ENCODE measurements at regions not wholly inside any gene's neighbourhood (a gene's known extent, or its start where the extent isn't known, plus 50 kb on each side); places are given as distances from the start of the nearest gene placed in this dataset.
A peak's percentile ranks its signal among the peaks of the same experiment; 100 is the strongest.

GRCh38 chr1:244322791-244323521, 128.8 kb downstream of the ADSS2 start:
- peaks cover 0 to 3% (median 0%) of the 10 kb centered on the region in 11 donors for H3K9me3 Mint-ChIP-seq
- H3K27me3 Mint-ChIP-seq, result peaks cover 0 to 4% (median 0%) of the 10 kb centered on the region in 5 donors
- peak in 1 of 9 donors; percentile 44 for DNase-seq
- peak; percentile 59 for ATAC-seq
- peak overlapping the region in 2 of 10 donors; percentile 55 to 59 for H3K4me3 Mint-ChIP-seq
- Histone ChIP-seq H3K27ac (ENCODE audit: low read depth, low read length) (no peak overlapping the region), H3K36me3 (ENCODE audit: control insufficient read depth in 2 of 3, insufficient read depth in 3 of 3, low read length in 3 of 3) (no peaks in the 10 kb centered on the region), H3K9me3 (ENCODE audit: control insufficient read depth in 2 of 3, low read length in 3 of 3) (no peaks in the 10 kb centered on the region), H3K4me3 (ENCODE audit: low read length) (no peak overlapping the region), H3K4me1 (ENCODE audit: control insufficient read depth in 2 of 2, insufficient read depth in 2 of 2, low read length in 2 of 2) (peaks cover 0 to 50% of the 10 kb centered on the region in 2 donors), H3K27me3 (ENCODE audit: control insufficient read depth in 2 of 2, insufficient read depth in 2 of 2, low read length in 2 of 2) (no peaks in the 10 kb centered on the region)
- peak overlapping the region in 1 of 9 donors; percentile 92 for H3K27ac Mint-ChIP-seq
- CTCF ChIA-PET, result no interaction called here
- intact Hi-C loops (cut with micrococcal nuclease), result loop anchor here in 1 of 2 donors (1.0 to 10.0 kb wide), 2 partner anchors 24 to 512 kb away; partner anchors contain the start of gene COX20
- H3K4me1 Mint-ChIP-seq, result peaks cover 8 to 69% (median 9%) of the 10 kb centered on the region in 7 donors
- peaks cover 0 to 30% (median 0%) of the 10 kb centered on the region in 5 donors for H3K36me3 Mint-ChIP-seq
- POLR2A ChIA-PET, result no interaction called here

- peak overlapping the region; percentile 5 for H3K4me3 ChIP-seq (ENCODE audit: low read length)
- H3K27me3 Mint-ChIP-seq, result peaks cover 0 to 6% (median 0%) of the 10 kb centered on the region in 5 donors
- ChIA-PET CTCF (no interaction called here), POLR2A (no interaction called here)
- DNase-seq (no peak), ATAC-seq (no peak)
- H3K4me3 Mint-ChIP-seq, result peak overlapping the region in 6 of 10 donors; percentile 18 to 82 (median 70)
- H3K36me3 Mint-ChIP-seq, result peaks cover 0 to 33% (median 4%) of the 10 kb centered on the region in 5 donors
- H3K27ac Mint-ChIP-seq, result peak overlapping the region in 4 of 9 donors; percentile 7 to 92 (median 56)
- H3K27ac ChIP-seq (ENCODE audit: low read depth, low read length), result no peak overlapping the region
- peaks cover 0 to 37% of the 10 kb centered on the region in 2 donors for H3K4me1 ChIP-seq (ENCODE audit: control insufficient read depth in 2 of 2, insufficient read depth in 2 of 2, low read length in 2 of 2)
- intact Hi-C loops (cut with micrococcal nuclease), result loop anchor here in 1 of 2 donors (2.0 to 10.0 kb wide), 4 partner anchors 126 to 510 kb away; partner anchors contain the start of genes ADSS2, COX20 and DESI2
- peaks cover 6 to 58% (median 7%) of the 10 kb centered on the region in 7 donors for H3K4me1 Mint-ChIP-seq
- H3K9me3 Mint-ChIP-seq, result peaks cover 0 to 14% (median 6%) of the 10 kb centered on the region in 11 donors
- no peaks in the 10 kb centered on the region for H3K9me3 ChIP-seq (ENCODE audit: control insufficient read depth in 2 of 3, low read length in 3 of 3)
- H3K36me3 ChIP-seq (ENCODE audit: control insufficient read depth in 2 of 3, insufficient read depth in 3 of 3, low read length in 3 of 3), result no peaks in the 10 kb centered on the region
- no peaks in the 10 kb centered on the region for H3K27me3 ChIP-seq (ENCODE audit: control insufficient read depth in 2 of 2, insufficient read depth in 2 of 2, low read length in 2 of 2)
These were observed 127.4 kb downstream of the ADSS2 start for GRCh38 chr1:244324176-244324883.

- Mint-ChIP-seq H3K9me3 (peaks cover 0 to 22% (median 8%) of the 10 kb centered on the region in 11 donors), H3K4me3 (peak overlapping the region in 6 of 10 donors; percentile 4 to 82 (median 70)), H3K27ac (peak overlapping the region in 6 of 9 donors; percentile 4 to 92 (median 37)), H3K4me1 (peaks cover 0 to 51% (median 0%) of the 10 kb centered on the region in 7 donors), H3K27me3 (peaks cover 0 to 6% (median 4%) of the 10 kb centered on the region in 5 donors), H3K36me3 (peaks cover 0 to 29% (median 4%) of the 10 kb centered on the region in 5 donors)
- no peaks in the 10 kb centered on the region for H3K36me3 ChIP-seq (ENCODE audit: control insufficient read depth in 2 of 3, insufficient read depth in 3 of 3, low read length in 3 of 3)
- peaks cover 0 to 28% of the 10 kb centered on the region in 2 donors for H3K4me1 ChIP-seq (ENCODE audit: control insufficient read depth in 2 of 2, insufficient read depth in 2 of 2, low read length in 2 of 2)
- H3K27ac ChIP-seq (ENCODE audit: low read depth, low read length), result no peak overlapping the region
- peak; percentile 76 for ATAC-seq
- ChIA-PET CTCF (interaction anchor here (0.6 kb wide), 1 partner anchor 123 kb away, joined by 3 read pairs; no protein-coding TSS in a partner anchor), POLR2A (no interaction called here)
- no peaks in the 10 kb centered on the region for H3K27me3 ChIP-seq (ENCODE audit: control insufficient read depth in 2 of 2, insufficient read depth in 2 of 2, low read length in 2 of 2)
- no peak overlapping the region for H3K4me3 ChIP-seq (ENCODE audit: low read length)
- no peaks in the 10 kb centered on the region for H3K9me3 ChIP-seq (ENCODE audit: control insufficient read depth in 2 of 3, low read length in 3 of 3)
- intact Hi-C loops (cut with micrococcal nuclease), result loop anchor here in 1 of 2 donors (1.0 to 10.0 kb wide), 5 partner anchors 16 to 510 kb away; partner anchors contain the start of genes ADSS2, COX20 and DESI2
- DNase-seq, result peak in 2 of 9 donors; percentile 5 to 11
These were observed 126.5 kb downstream of the ADSS2 start for GRCh38 chr1:244325056-244325758.

GRCh38 chr1:244326757-244327156, 125.0 kb downstream of the ADSS2 start:
- CTCF ChIA-PET, result no interaction called here
- Histone ChIP-seq H3K4me3 (ENCODE audit: low read length) (no peak overlapping the region), H3K9me3 (ENCODE audit: control insufficient read depth in 2 of 3, low read length in 3 of 3) (no peaks in the 10 kb centered on the region), H3K27ac (ENCODE audit: low read depth, low read length) (no peak overlapping the region), H3K36me3 (ENCODE audit: control insufficient read depth in 2 of 3, insufficient read depth in 3 of 3, low read length in 3 of 3) (no peaks in the 10 kb centered on the region), H3K27me3 (ENCODE audit: control insufficient read depth in 2 of 2, insufficient read depth in 2 of 2, low read length in 2 of 2) (no peaks in the 10 kb centered on the region), H3K4me1 (ENCODE audit: control insufficient read depth in 2 of 2, insufficient read depth in 2 of 2, low read length in 2 of 2) (peaks cover 0 to 21% of the 10 kb centered on the region in 2 donors)
- intact Hi-C loops (cut with micrococcal nuclease), result loop anchor here in 1 of 2 donors (10.0 kb wide), 1 partner anchor 508 kb away; the partner anchor contains the start of gene COX20
- Mint-ChIP-seq H3K27me3 (peaks cover 0 to 14% (median 4%) of the 10 kb centered on the region in 5 donors), H3K4me3 (no peak overlapping the region), H3K36me3 (peaks cover 0 to 24% (median 4%) of the 10 kb centered on the region in 5 donors), H3K4me1 (peaks cover 0 to 44% (median 0%) of the 10 kb centered on the region in 7 donors), H3K9me3 (peaks cover 0 to 23% (median 8%) of the 10 kb centered on the region in 11 donors), H3K27ac (no peak overlapping the region)
- ATAC-seq (no peak), DNase-seq (no peak)
- POLR2A ChIA-PET, result no interaction called here

GRCh38 chr1:244327533-244327932, 124.2 kb downstream of the ADSS2 start:
- Mint-ChIP-seq H3K36me3 (peaks cover 0 to 24% (median 4%) of the 10 kb centered on the region in 5 donors), H3K27me3 (peaks cover 0 to 19% (median 10%) of the 10 kb centered on the region in 5 donors), H3K9me3 (peaks cover 0 to 26% (median 8%) of the 10 kb centered on the region in 11 donors), H3K4me1 (peaks cover 0 to 38% (median 0%) of the 10 kb centered on the region in 7 donors), H3K27ac (no peak overlapping the region), H3K4me3 (no peak overlapping the region)
- H3K4me1 ChIP-seq (ENCODE audit: control insufficient read depth in 2 of 2, insufficient read depth in 2 of 2, low read length in 2 of 2), result peaks cover 0 to 17% of the 10 kb centered on the region in 2 donors
- no peaks in the 10 kb centered on the region for H3K27me3 ChIP-seq (ENCODE audit: control insufficient read depth in 2 of 2, insufficient read depth in 2 of 2, low read length in 2 of 2)
- H3K9me3 ChIP-seq (ENCODE audit: control insufficient read depth in 2 of 3, low read length in 3 of 3), result no peaks in the 10 kb centered on the region
- intact Hi-C loops (cut with micrococcal nuclease), result loop anchor here in 1 of 2 donors (10.0 kb wide), 1 partner anchor 507 kb away; the partner anchor contains the start of gene COX20
- POLR2A ChIA-PET, result no interaction called here
- no peak overlapping the region for H3K4me3 ChIP-seq (ENCODE audit: low read length)
- CTCF ChIA-PET, result no interaction called here
- DNase-seq (no peak), ATAC-seq (no peak)
- H3K27ac ChIP-seq (ENCODE audit: low read depth, low read length), result no peak overlapping the region
- no peaks in the 10 kb centered on the region for H3K36me3 ChIP-seq (ENCODE audit: control insufficient read depth in 2 of 3, insufficient read depth in 3 of 3, low read length in 3 of 3)

- ATAC-seq (no peak), DNase-seq (no peak)
- intact Hi-C loops (cut with micrococcal nuclease), result loop anchor here in 1 of 2 donors (10.0 kb wide), 1 partner anchor 506 kb away; the partner anchor contains the start of gene COX20
- ChIA-PET POLR2A (no interaction called here), CTCF (no interaction called here)
- Histone ChIP-seq H3K36me3 (ENCODE audit: control insufficient read depth in 2 of 3, insufficient read depth in 3 of 3, low read length in 3 of 3) (no peaks in the 10 kb centered on the region), H3K27me3 (ENCODE audit: control insufficient read depth in 2 of 2, insufficient read depth in 2 of 2, low read length in 2 of 2) (no peaks in the 10 kb centered on the region), H3K4me3 (ENCODE audit: low read length) (no peak overlapping the region), H3K4me1 (ENCODE audit: control insufficient read depth in 2 of 2, insufficient read depth in 2 of 2, low read length in 2 of 2) (peaks cover 0 to 8% of the 10 kb centered on the region in 2 donors), H3K27ac (ENCODE audit: low read depth, low read length) (no peak overlapping the region), H3K9me3 (ENCODE audit: control insufficient read depth in 2 of 3, low read length in 3 of 3) (no peaks in the 10 kb centered on the region)
- Mint-ChIP-seq H3K27ac (no peak overlapping the region), H3K36me3 (peaks cover 0 to 21% (median 4%) of the 10 kb centered on the region in 5 donors), H3K9me3 (peaks cover 0 to 33% (median 8%) of the 10 kb centered on the region in 11 donors), H3K4me1 (peaks cover 0 to 31% (median 0%) of the 10 kb centered on the region in 7 donors), H3K27me3 (peaks cover 5 to 28% (median 18%) of the 10 kb centered on the region in 5 donors), H3K4me3 (no peak overlapping the region)
These were observed 123.2 kb downstream of the ADSS2 start for GRCh38 chr1:244328476-244328875.
